ENCODE measurements at regions not wholly inside any gene's neighbourhood (a gene's known extent, or its start where the extent isn't known, plus 50 kb on each side); places are given as distances from the start of the nearest gene placed in this dataset.

- TF ChIP-seq CTCF (IDR thresholded peaks at IDR 0.05; ENCODE audit: control extremely low read depth, extremely low read depth, low read depth, missing control alignments): no peak
- ChIA-PET CTCF (no interaction called here), POLR2A (no interaction called here)
- DNase-seq (ENCODE audit: extremely low spot score): no peak
These were observed 287.1 kb upstream of the SLITRK5 start for GRCh38 chr13:87384099-87384498.

- no peak for TF ChIP-seq CTCF (IDR thresholded peaks at IDR 0.05; ENCODE audit: control extremely low read depth, extremely low read depth, low read depth, missing control alignments)
- DNase-seq (ENCODE audit: extremely low spot score): no peak
- ChIA-PET POLR2A (interaction anchor here (0.6 kb wide), 1 partner anchor 259 kb away, joined by 3 read pairs; no protein-coding TSS in a partner anchor), CTCF (interaction anchor here (1.3 kb wide), 1 partner anchor 14 kb away, joined by 4 read pairs; no protein-coding TSS in a partner anchor)
These were observed 277.8 kb upstream of the SLITRK5 start for GRCh38 chr13:87393358-87393757.

DNA sequence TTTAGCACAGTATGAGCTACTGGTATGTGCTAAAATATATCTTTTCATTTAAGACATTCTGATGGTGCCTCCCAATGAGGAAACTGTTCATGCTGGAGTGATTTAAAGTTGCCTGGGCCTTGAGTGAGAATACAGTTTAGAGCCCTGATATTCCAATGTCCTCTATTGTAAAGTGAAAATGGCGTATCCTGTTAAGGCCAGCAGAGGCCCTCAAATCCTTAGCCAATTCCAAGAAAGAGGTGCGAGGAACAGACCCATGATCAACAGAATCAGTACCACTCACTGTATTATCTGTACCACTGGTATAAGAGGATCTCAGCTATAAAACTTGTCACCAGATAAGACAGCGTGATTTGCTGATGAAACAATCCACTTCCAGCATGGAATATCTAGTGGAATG lies 273.1 kb upstream of the SLITRK5 start:
- ChIA-PET CTCF (interaction anchor here (0.8 to 1.3 kb wide), 3 partner anchors 9 to 26 kb away, joined by 3 to 8 read pairs (median 4); no protein-coding TSS in a partner anchor), POLR2A (no interaction called here)
- TF ChIP-seq CTCF (IDR thresholded peaks at IDR 0.05; ENCODE audit: control extremely low read depth, extremely low read depth, low read depth, missing control alignments): no peak
- DNase-seq (ENCODE audit: extremely low spot score): no peak

GRCh38 chr13:87403748-87404432 lies 267.3 kb upstream of the SLITRK5 start:
- CTCF ChIA-PET: interaction anchor here (1.0 to 1.3 kb wide), 2 partner anchors 21 to 26 kb away, joined by 3 read pairs; no protein-coding TSS in a partner anchor
- TF ChIP-seq CTCF (IDR thresholded peaks at IDR 0.05; ENCODE audit: control extremely low read depth, extremely low read depth, low read depth, missing control alignments): no peak
- POLR2A ChIA-PET: no interaction called here
- no peak for DNase-seq (ENCODE audit: extremely low spot score)

- POLR2A ChIA-PET: no interaction called here
- no peak for TF ChIP-seq CTCF (IDR thresholded peaks at IDR 0.05; ENCODE audit: control extremely low read depth, extremely low read depth, low read depth, missing control alignments)
- CTCF ChIA-PET: interaction anchor here (1.5 kb wide), 1 partner anchor 9 kb away, joined by 5 read pairs; no protein-coding TSS in a partner anchor
- DNase-seq (ENCODE audit: extremely low spot score): no peak
These were observed 244.4 kb upstream of the SLITRK5 start for GRCh38 chr13:87426742-87427141.

- no peak for TF ChIP-seq CTCF (IDR thresholded peaks at IDR 0.05; ENCODE audit: control extremely low read depth, extremely low read depth, low read depth, missing control alignments)
- POLR2A ChIA-PET: no interaction called here
- no peak for DNase-seq (ENCODE audit: extremely low spot score)
These were observed 227.0 kb upstream of the SLITRK5 start for GRCh38 chr13:87444135-87444534.

More at GRCh38 chr13:87444135-87444534, 227.0 kb upstream of the SLITRK5 start:
- CTCF ChIA-PET: no interaction called here
